Activated CD8-positive, alpha-beta T cell treated with anti-CD3 and anti-CD28 coated beads, Interleukin-2, amount 10 ng/mL, durations not matched to agents 7 days and 5 days (primary cell): ENCODE measurements at regions not wholly inside any gene's neighbourhood (a gene's known extent, or its start where the extent isn't known, plus 50 kb on each side); places are given as distances from the start of the nearest gene placed in this dataset.

Experiments
- ATAC-seq: fragments of 150-1000 bp; cut with Tn5 transposase; one replicate; pipeline ENCODE4 v1.10.0; 2021; ENCODE audit warnings: moderate library complexity
- CTCF ChIA-PET: fragments of 350-600 bp; sonication (Branson Sonifier 250); formaldehyde crosslinking; loops from one replicate; lab custom pipeline; 2021; ENCODE audit warnings: antibody characterized with exemption; lab: Charles Lee
- POLR2A ChIA-PET: fragments of 350-600 bp; sonication (Branson Sonifier 250); formaldehyde crosslinking; loops from one replicate; lab custom pipeline; 2021; ENCODE audit warnings: antibody characterized with exemption; lab: Charles Lee
- DNase-seq: peaks from one replicate; pipeline ENCODE4 v3.0.0-alpha.2; 2020
- H3K27ac Mint-ChIP-seq: one replicate; pipeline ENCODE4 v1.8.0; 2021; ENCODE audit warnings: mild to moderate bottlenecking, mixed read lengths
- H3K27me3 Mint-ChIP-seq: one replicate; pipeline ENCODE4 v1.8.0; 2021; ENCODE audit warnings: low read depth, mixed read lengths
- H3K36me3 Mint-ChIP-seq: one replicate; pipeline ENCODE4 v1.8.0; 2021; ENCODE audit warnings: low read depth, mixed read lengths
- H3K4me1 Mint-ChIP-seq: one replicate; pipeline ENCODE4 v1.8.0; 2021; ENCODE audit warnings: low read depth, mixed read lengths
- H3K4me3 Mint-ChIP-seq: one replicate; pipeline ENCODE4 v1.8.0; 2021; ENCODE audit warnings: mild to moderate bottlenecking, mixed read lengths
- H3K9me3 Mint-ChIP-seq: one replicate; pipeline ENCODE4 v1.8.0; 2022; ENCODE audit warnings: mixed read lengths; ENCODE audit not compliant: insufficient read depth

- no peaks in the 10 kb centered on the region for H3K36me3 Mint-ChIP-seq
- H3K9me3 Mint-ChIP-seq: no peaks in the 10 kb centered on the region
- no peak overlapping the region for H3K4me3 Mint-ChIP-seq
- no peak for ATAC-seq
- ChIA-PET CTCF (no interaction called here), POLR2A (no interaction called here)
- no peaks in the 10 kb centered on the region for H3K4me1 Mint-ChIP-seq
- no peaks in the 10 kb centered on the region for H3K27me3 Mint-ChIP-seq
- no peak overlapping the region for H3K27ac Mint-ChIP-seq
- no peak for DNase-seq
Measured at GRCh38 chr10:33733058-33733457, 398.6 kb upstream of the NRP1 start.

- Mint-ChIP-seq H3K27me3 (no peaks in the 10 kb centered on the region), H3K4me1 (no peaks in the 10 kb centered on the region), H3K36me3 (no peaks in the 10 kb centered on the region), H3K4me3 (no peak overlapping the region), H3K9me3 (no peaks in the 10 kb centered on the region), H3K27ac (no peak overlapping the region)
- ATAC-seq: no peak
- ChIA-PET CTCF (no interaction called here), POLR2A (interaction anchor here (0.6 kb wide), 1 partner anchor 225 kb away, joined by 3 read pairs; no protein-coding TSS in a partner anchor)
- DNase-seq: no peak
Measured at GRCh38 chr10:33732161-33732680, 397.8 kb upstream of the NRP1 start.

DNA sequence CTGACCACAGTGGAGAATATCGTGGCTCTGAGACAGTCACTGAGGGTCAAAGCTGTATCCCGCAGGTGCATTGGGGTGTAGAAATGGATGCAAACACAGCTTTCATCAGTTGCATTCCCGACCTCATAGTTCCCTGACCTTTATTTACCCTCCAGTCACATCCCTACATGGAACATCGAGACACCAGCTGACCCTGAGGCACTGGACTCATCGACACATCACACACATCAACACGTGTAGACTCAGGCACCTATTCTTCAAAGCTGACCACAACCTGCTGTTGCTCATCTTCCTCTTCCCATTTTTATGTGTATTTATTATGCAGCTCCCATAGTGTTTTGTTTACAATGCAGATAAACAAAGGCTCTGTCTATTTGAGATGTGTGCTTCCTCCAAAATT, 396.9 kb upstream of the NRP1 start:
- Mint-ChIP-seq H3K4me3 (no peak overlapping the region), H3K4me1 (no peaks in the 10 kb centered on the region), H3K36me3 (no peaks in the 10 kb centered on the region), H3K27ac (no peak overlapping the region), H3K9me3 (no peaks in the 10 kb centered on the region), H3K27me3 (no peaks in the 10 kb centered on the region)
- CTCF ChIA-PET: no interaction called here
- POLR2A ChIA-PET: no interaction called here
- DNase-seq (no peak), ATAC-seq (no peak)

DNA sequence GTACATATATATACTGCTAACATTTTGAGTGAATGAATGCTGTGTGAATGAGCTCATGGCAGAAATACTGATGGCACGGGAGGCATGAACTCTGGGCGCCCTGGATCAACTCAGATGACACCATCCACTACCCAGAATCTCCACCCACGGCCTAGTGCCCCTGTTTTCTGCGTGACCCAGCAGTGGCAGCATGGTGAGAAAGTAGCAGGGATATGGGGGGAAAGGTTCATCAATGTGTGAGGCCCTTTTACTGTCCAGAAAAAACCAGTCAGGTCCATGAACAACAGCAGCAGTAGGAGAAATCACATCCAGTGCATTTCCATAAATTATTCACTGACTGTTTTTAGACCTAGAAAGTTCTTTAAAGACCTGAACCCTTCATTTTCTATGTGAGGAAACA, 391.0 kb upstream of the NRP1 start:
- no peaks in the 10 kb centered on the region for H3K4me1 Mint-ChIP-seq

GRCh38 chr10:33723181-33723580, 388.7 kb upstream of the NRP1 start:
- Mint-ChIP-seq H3K27ac (no peak overlapping the region), H3K4me3 (no peak overlapping the region), H3K36me3 (no peaks in the 10 kb centered on the region), H3K9me3 (peaks cover 3% of the 10 kb centered on the region), H3K27me3 (no peaks in the 10 kb centered on the region), H3K4me1 (no peaks in the 10 kb centered on the region)
- no peak for ATAC-seq
- ChIA-PET POLR2A (no interaction called here), CTCF (no interaction called here)
- no peak for DNase-seq

More for the DNA sequence above, 391.0 kb upstream of the NRP1 start:
- H3K27me3 Mint-ChIP-seq: no peaks in the 10 kb centered on the region
- H3K9me3 Mint-ChIP-seq: peaks cover 3% of the 10 kb centered on the region
- ChIA-PET CTCF (no interaction called here), POLR2A (no interaction called here)
- DNase-seq (no peak), ATAC-seq (no peak)
- H3K27ac Mint-ChIP-seq: no peak overlapping the region
- no peak overlapping the region for H3K4me3 Mint-ChIP-seq
- H3K36me3 Mint-ChIP-seq: no peaks in the 10 kb centered on the region

DNA sequence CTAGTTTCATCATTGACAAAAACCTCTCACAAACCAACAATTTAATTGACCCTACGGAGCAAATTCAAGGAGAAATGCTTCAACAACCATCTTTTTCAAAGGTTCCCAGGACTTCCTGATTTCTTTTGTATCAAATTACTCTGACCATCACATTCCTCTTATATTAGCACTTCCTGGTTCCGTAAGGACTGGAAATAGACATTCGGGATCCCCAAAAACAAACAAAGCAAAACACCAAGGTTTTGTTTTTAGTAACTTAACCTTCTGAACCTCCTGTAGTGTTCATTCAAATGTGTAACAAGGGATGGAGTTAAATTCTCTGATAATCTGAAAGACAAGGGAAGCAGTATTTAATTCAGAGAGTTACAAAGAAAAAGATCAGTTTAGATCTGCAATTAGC, 387.6 kb upstream of the NRP1 start:
- ChIA-PET CTCF (no interaction called here), POLR2A (no interaction called here)
- H3K36me3 Mint-ChIP-seq: no peaks in the 10 kb centered on the region
- no peak overlapping the region for H3K4me3 Mint-ChIP-seq
- H3K27ac Mint-ChIP-seq: no peak overlapping the region
- peaks cover 3% of the 10 kb centered on the region for H3K9me3 Mint-ChIP-seq
- ATAC-seq (no peak), DNase-seq (no peak)
- no peaks in the 10 kb centered on the region for H3K4me1 Mint-ChIP-seq
- H3K27me3 Mint-ChIP-seq: no peaks in the 10 kb centered on the region

DNA sequence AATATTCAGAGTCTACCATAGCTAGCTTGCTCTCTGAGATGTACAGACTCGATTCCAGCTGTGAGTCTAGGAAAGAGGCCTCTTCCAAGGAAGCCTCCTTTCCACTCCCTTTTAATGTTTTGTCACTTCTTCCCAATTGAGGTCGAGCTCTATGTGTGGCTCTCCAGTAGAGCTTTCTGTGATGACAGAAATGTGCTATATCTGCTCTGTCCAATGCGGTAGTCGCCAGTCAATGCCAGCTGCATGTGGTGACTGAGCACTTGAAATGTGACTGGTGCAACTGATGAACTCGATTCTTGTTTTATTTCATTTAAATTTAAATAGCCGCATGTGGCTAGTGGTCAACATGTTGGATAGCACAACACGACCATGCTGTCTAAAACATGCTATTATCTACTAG, 387.0 kb upstream of the NRP1 start:
- Mint-ChIP-seq H3K4me1 (no peaks in the 10 kb centered on the region), H3K27me3 (no peaks in the 10 kb centered on the region), H3K27ac (no peak overlapping the region), H3K4me3 (no peak overlapping the region), H3K9me3 (peaks cover 3% of the 10 kb centered on the region), H3K36me3 (no peaks in the 10 kb centered on the region)
- no peak for ATAC-seq
- no peak for DNase-seq
- ChIA-PET POLR2A (no interaction called here), CTCF (no interaction called here)

DNA sequence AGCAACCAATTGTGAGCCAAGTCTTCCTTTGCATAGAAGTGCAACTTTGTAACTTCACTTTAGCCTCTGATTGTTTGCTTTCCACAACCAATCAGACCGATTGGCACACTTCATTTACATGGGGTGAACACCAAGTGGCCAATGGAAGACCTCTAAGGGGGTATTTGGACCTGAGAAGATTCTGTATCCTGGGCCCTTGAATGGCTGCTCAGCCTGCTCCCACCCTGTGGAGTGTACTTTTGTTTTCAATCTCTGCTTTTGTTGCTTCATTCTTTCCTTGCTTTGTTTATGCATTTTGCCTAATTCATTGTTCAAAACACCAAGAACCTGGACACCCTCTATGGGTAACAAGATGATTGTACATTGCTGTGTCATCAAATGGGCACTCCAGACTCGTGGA, 385.7 kb upstream of the NRP1 start:
- POLR2A ChIA-PET: no interaction called here
- Mint-ChIP-seq H3K9me3 (peaks cover 3% of the 10 kb centered on the region), H3K4me3 (no peak overlapping the region)

DNA sequence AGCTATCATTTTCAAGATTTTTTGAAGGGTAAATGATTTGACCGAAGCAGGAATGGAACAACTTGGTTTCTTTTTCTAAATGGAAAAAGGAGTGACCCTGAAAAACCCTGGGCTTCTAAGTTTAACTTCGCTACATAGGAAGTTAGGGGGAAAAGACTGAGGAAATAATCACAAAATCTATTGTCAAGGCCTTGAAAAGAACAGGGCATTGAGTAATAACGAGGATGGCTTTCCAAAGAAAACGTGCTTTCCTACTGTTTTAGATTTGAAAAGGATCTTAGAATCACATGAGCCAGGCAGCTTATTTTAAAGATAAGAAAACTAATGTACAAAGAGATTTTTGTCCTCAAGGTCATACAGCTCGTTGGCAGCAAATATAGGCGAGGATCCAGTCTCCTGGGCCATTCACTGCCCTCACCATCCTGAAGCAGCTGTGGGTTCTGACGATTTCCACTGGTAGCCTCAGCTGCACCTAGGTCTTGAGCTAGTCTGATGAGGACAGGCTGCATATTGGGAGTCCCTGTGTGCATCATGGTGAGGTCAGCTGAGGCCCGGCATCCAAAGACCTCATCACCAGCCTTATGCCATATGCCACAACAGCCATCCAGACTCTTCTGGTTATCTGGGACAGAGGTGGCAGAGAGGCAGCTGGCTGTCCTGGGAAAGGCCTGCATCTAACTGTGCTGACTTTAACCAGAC, 384.7 kb upstream of the NRP1 start:
- POLR2A ChIA-PET: no interaction called here
- ATAC-seq: no peak
- no peaks in the 10 kb centered on the region for H3K36me3 Mint-ChIP-seq
- H3K4me1 Mint-ChIP-seq: no peaks in the 10 kb centered on the region
- CTCF ChIA-PET: no interaction called here
- peaks cover 3% of the 10 kb centered on the region for H3K9me3 Mint-ChIP-seq
- DNase-seq: no peak
- no peaks in the 10 kb centered on the region for H3K27me3 Mint-ChIP-seq
- no peak overlapping the region for H3K27ac Mint-ChIP-seq
- no peak overlapping the region for H3K4me3 Mint-ChIP-seq

More for the DNA sequence above, 385.7 kb upstream of the NRP1 start:
- Mint-ChIP-seq H3K36me3 (no peaks in the 10 kb centered on the region), H3K4me1 (no peaks in the 10 kb centered on the region), H3K27me3 (no peaks in the 10 kb centered on the region), H3K27ac (no peak overlapping the region)
- ATAC-seq (no peak), DNase-seq (no peak)
- CTCF ChIA-PET: no interaction called here

- H3K4me3 Mint-ChIP-seq: no peak overlapping the region
- H3K4me1 Mint-ChIP-seq: no peaks in the 10 kb centered on the region
- no peak for DNase-seq
- no peak for ATAC-seq
- peaks cover 1% of the 10 kb centered on the region for H3K9me3 Mint-ChIP-seq
- H3K27me3 Mint-ChIP-seq: no peaks in the 10 kb centered on the region
- H3K27ac Mint-ChIP-seq: no peak overlapping the region
- POLR2A ChIA-PET: no interaction called here
- no peaks in the 10 kb centered on the region for H3K36me3 Mint-ChIP-seq
- CTCF ChIA-PET: no interaction called here
Measured at GRCh38 chr10:33716501-33717267, 382.2 kb upstream of the NRP1 start.

- Mint-ChIP-seq H3K9me3 (no peaks in the 10 kb centered on the region), H3K4me1 (no peaks in the 10 kb centered on the region), H3K4me3 (no peak overlapping the region), H3K36me3 (no peaks in the 10 kb centered on the region), H3K27ac (no peak overlapping the region), H3K27me3 (no peaks in the 10 kb centered on the region)
- ATAC-seq (no peak), DNase-seq (no peak)
- CTCF ChIA-PET: no interaction called here
- POLR2A ChIA-PET: no interaction called here
Measured at GRCh38 chr10:33715303-33715975, 381.0 kb upstream of the NRP1 start.

GRCh38 chr10:33712825-33713224, 378.4 kb upstream of the NRP1 start:
- ATAC-seq: no peak
- H3K4me3 Mint-ChIP-seq: no peak overlapping the region
- no peaks in the 10 kb centered on the region for H3K4me1 Mint-ChIP-seq
- no peak overlapping the region for H3K27ac Mint-ChIP-seq
- no peaks in the 10 kb centered on the region for H3K9me3 Mint-ChIP-seq
- no peaks in the 10 kb centered on the region for H3K27me3 Mint-ChIP-seq
- ChIA-PET CTCF (no interaction called here), POLR2A (interaction anchor here (0.7 kb wide), 1 partner anchor 131 kb away, joined by 3 read pairs; no protein-coding TSS in a partner anchor)
- DNase-seq: no peak
- no peaks in the 10 kb centered on the region for H3K36me3 Mint-ChIP-seq
